ENCODE measurements at regions not wholly inside any gene's neighbourhood (a gene's known extent, or its start where the extent isn't known, plus 50 kb on each side); places are given as distances from the start of the nearest gene placed in this dataset.
"Not testable (repeated sequence)": the region's sequence is repeated elsewhere in the genome, so short reads cannot be mapped to it uniquely, and the experiment has no call there.

GRCh38 chr11:19418221-19418620 is 177.5 kb upstream of the E2F8 start:
- FAIRE-seq (no peak), DNase-seq (ENCODE audit: low read depth) (no peak)
- H3K36me3 ChIP-seq (ENCODE audit: control insufficient read depth, insufficient read depth, low read length) = no peaks in the 10 kb centered on the region
- TF ChIP-seq, protein P1, sequence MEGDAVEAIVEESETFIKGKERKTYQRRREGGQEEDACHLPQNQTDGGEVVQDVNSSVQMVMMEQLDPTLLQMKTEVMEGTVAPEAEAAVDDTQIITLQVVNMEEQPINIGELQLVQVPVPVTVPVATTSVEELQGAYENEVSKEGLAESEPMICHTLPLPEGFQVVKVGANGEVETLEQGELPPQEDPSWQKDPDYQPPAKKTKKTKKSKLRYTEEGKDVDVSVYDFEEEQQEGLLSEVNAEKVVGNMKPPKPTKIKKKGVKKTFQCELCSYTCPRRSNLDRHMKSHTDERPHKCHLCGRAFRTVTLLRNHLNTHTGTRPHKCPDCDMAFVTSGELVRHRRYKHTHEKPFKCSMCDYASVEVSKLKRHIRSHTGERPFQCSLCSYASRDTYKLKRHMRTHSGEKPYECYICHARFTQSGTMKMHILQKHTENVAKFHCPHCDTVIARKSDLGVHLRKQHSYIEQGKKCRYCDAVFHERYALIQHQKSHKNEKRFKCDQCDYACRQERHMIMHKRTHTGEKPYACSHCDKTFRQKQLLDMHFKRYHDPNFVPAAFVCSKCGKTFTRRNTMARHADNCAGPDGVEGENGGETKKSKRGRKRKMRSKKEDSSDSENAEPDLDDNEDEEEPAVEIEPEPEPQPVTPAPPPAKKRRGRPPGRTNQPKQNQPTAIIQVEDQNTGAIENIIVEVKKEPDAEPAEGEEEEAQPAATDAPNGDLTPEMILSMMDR (IDR thresholded peaks at IDR 0.05; ENCODE audit: insufficient read depth, low read length, severe bottlenecking) = no peak
- H3K4me3 ChIP-seq (ENCODE audit: low read depth, low read length) = no peak overlapping the region
- H3K27me3 ChIP-seq (ENCODE audit: control insufficient read depth, insufficient read depth, low read length) = no peaks in the 10 kb centered on the region

GRCh38 chr11:19412070-19412469 is 171.3 kb upstream of the E2F8 start:
- FAIRE-seq = not testable (repeated sequence)

GRCh38 chr11:19410032-19410431 is 169.3 kb upstream of the E2F8 start:
- DNase-seq (ENCODE audit: low read depth) (no peak), FAIRE-seq (no peak)
- Histone ChIP-seq H3K4me3 (ENCODE audit: low read depth, low read length) (no peak overlapping the region), H3K27me3 (ENCODE audit: control insufficient read depth, insufficient read depth, low read length) (no peaks in the 10 kb centered on the region), H3K36me3 (ENCODE audit: control insufficient read depth, insufficient read depth, low read length) (no peaks in the 10 kb centered on the region)
- TF ChIP-seq, protein P1 (IDR thresholded peaks at IDR 0.05; ENCODE audit: insufficient read depth, low read length, severe bottlenecking) = no peak

More at GRCh38 chr11:19412070-19412469, 171.3 kb upstream of the E2F8 start:
- not testable (repeated sequence) for H3K4me3 ChIP-seq (ENCODE audit: low read depth, low read length); H3K36me3 ChIP-seq (ENCODE audit: control insufficient read depth, insufficient read depth, low read length); DNase-seq (ENCODE audit: low read depth); H3K27me3 ChIP-seq (ENCODE audit: control insufficient read depth, insufficient read depth, low read length)

DNA sequence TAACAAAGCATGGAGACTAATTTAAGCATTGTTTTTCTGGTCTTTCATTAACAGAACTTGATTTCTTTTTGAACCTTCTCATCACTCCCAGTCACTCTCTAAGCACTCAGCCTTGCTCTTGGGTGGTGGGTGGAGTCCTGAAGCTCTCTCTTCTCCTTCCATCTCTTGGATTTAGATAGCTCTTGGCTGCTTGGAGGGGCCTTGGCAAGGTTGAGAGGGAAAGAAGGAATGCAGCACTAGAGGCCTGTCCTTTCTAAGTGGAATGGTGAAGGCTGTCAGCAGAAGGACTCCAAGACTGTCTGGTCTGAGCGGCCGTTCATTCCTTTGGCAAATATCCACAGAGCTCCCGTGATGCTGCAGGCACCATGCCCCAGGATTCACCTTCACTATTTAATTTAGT is 168.6 kb upstream of the E2F8 start:
- FAIRE-seq = no peak
- H3K4me3 ChIP-seq (ENCODE audit: low read depth, low read length) = no peak overlapping the region
- DNase-seq (ENCODE audit: low read depth) = no peak
- H3K36me3 ChIP-seq (ENCODE audit: control insufficient read depth, insufficient read depth, low read length) = no peaks in the 10 kb centered on the region
- TF ChIP-seq, protein P1 (IDR thresholded peaks at IDR 0.05; ENCODE audit: insufficient read depth, low read length, severe bottlenecking) = no peak
- H3K27me3 ChIP-seq (ENCODE audit: control insufficient read depth, insufficient read depth, low read length) = no peaks in the 10 kb centered on the region

DNA sequence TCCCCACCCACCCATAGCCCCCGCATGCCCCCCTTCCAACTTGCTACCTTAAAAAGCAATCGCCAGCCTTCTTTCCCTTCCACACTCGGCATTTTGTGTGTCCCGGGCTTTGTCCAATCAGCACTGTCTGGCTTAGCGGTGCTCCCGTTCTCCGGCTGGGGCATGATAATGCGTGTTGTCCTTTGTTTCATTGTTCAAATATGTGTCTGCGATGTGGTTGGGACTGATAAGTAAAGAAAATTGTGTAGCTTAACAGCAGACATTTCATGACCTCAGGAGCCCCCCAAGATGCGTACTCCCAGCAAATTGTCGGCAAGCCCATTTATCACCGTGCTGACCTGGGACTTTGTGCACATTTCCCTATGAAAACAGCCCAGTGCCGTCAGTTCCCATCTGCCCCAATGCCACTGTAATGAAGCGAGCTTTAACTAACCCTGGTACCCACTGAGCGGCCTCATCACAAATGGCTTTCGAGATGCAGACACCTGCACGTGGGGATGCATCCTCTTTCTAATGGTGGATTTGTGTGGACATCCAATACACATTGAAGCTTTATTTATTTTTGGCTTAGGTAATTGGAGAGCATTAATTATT is 167.0 kb upstream of the E2F8 start:
- TF ChIP-seq, protein P1 (IDR thresholded peaks at IDR 0.05; ENCODE audit: insufficient read depth, low read length, severe bottlenecking) = no peak
- Histone ChIP-seq H3K27me3 (ENCODE audit: control insufficient read depth, insufficient read depth, low read length) (no peaks in the 10 kb centered on the region), H3K4me3 (ENCODE audit: low read depth, low read length) (no peak overlapping the region), H3K36me3 (ENCODE audit: control insufficient read depth, insufficient read depth, low read length) (no peaks in the 10 kb centered on the region)
- no peak for DNase-seq (ENCODE audit: low read depth)
- no peak for FAIRE-seq

DNA sequence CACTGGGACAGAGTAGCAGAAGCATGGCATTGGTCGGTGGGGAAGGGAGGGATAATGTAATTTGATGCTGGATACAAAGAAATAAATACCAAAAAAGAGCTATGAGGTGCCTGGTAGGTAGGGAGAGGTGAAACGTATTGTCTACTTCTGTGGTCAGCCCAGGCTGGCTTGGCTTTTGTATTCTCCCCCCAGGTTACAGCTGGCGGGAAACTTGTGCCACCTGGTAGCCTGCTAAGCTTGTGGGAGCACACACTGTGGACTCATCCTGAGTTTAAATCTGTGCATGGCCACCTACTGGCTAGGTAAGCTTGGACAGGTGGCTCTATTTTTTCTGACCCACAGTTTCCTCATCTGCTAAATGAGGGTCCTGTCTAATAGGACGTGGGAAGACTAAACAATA is 165.2 kb upstream of the E2F8 start:
- TF ChIP-seq, protein P1 (IDR thresholded peaks at IDR 0.05; ENCODE audit: insufficient read depth, low read length, severe bottlenecking) = no peak
- no peaks in the 10 kb centered on the region for H3K36me3 ChIP-seq (ENCODE audit: control insufficient read depth, insufficient read depth, low read length)
- FAIRE-seq (no peak), DNase-seq (ENCODE audit: low read depth) (no peak)
- H3K27me3 ChIP-seq (ENCODE audit: control insufficient read depth, insufficient read depth, low read length) = no peaks in the 10 kb centered on the region
- H3K4me3 ChIP-seq (ENCODE audit: low read depth, low read length) = no peak overlapping the region
